GM12878 (cell line): ENCODE measurements at regions not wholly inside any gene's neighbourhood (a gene's known extent, or its start where the extent isn't known, plus 50 kb on each side); places are given as distances from the start of the nearest gene placed in this dataset.
"Not testable (repeated sequence)": the region's sequence is repeated elsewhere in the genome, so short reads cannot be mapped to it uniquely, and the experiment has no call there.

Experiments
- ATAC-seq: fragments of 200-7000 bp; cut with Tn5 transposase; 3 replicates; pipeline ENCODE4 v1.9.1; 2020; ENCODE audit warnings: mild to moderate bottlenecking, moderate library complexity
- BruUV-seq: library from RNA; stranded (reverse); fragments of 400-500 nt; replicated peaks from 2 replicates; lab custom pipeline; 2021; lab: Mats Ljungman, UMichigan
- CTCF ChIA-PET: fragments of 300-600 bp; sonication (Branson Sonifier 250); formaldehyde crosslinking; extraction: SDS; loops from one replicate; lab custom pipeline; 2021; ENCODE audit warnings: inconsistent platforms; lab: Yijun Ruan, JAX
- POLR2A ChIA-PET: fragments of 350-600 bp; formaldehyde crosslinking; extraction: SDS; loops from one replicate; lab custom pipeline; 2021; ENCODE audit warnings: inconsistent platforms; lab: Charles Lee
- RAD21 ChIA-PET: fragments of 300-600 bp; sonication (Branson Sonifier 250); formaldehyde crosslinking; loops from one replicate; lab custom pipeline; 2023; ENCODE audit warnings: antibody characterized with exemption; ENCODE audit not compliant: unreplicated experiment; lab: Charles Lee
- SMC1A ChIA-PET: fragments of 300-600 bp; sonication (Branson Sonifier 250); formaldehyde crosslinking; loops from one replicate; lab custom pipeline; 2023; ENCODE audit not compliant: unreplicated experiment, uncharacterized antibody; lab: Charles Lee
- DNase-seq: peaks from one replicate; pipeline ENCODE4 v3.0.0-alpha.2; 2011; ENCODE audit warnings: low read depth, low spot score
- FAIRE-seq: peaks from 3 replicates; lab custom pipeline; 2011; peaks lifted over from hg19 to GRCh38; lab: Jason Lieb, UNC
- H2AFZ ChIP-seq: 2 replicates; pipeline ENCODE4 v1.6.0; 2011; ENCODE audit warnings: low read depth, low read length, control low read depth; ENCODE audit not compliant: control insufficient read depth
- H3K27ac ChIP-seq: 2 replicates; pipeline ENCODE4 v1.5.1; 2011; ENCODE audit warnings: control low read depth; ENCODE audit not compliant: control insufficient read depth, insufficient read depth
- H3K27me3 ChIP-seq, 2 experiments: replicated peaks in 1 of 2; 2 replicates each; pipeline versions ENCODE4 v1.6.0 to v1.6.1; 2011; ENCODE audit warnings: low read length in 1 of 2; ENCODE audit not compliant: control insufficient read depth in 2 of 2, insufficient read depth in 2 of 2
- H3K36me3 ChIP-seq, 2 experiments: 2 replicates each; pipeline ENCODE4 v1.5.1; 2011; ENCODE audit warnings: low read length in 1 of 2; ENCODE audit not compliant: control insufficient read depth in 2 of 2, insufficient read depth in 2 of 2
- H3K4me1 ChIP-seq: 2 replicates; pipeline ENCODE4 v1.6.1; 2011; ENCODE audit warnings: mild to moderate bottlenecking, low read length, moderate library complexity, mixed read lengths; ENCODE audit not compliant: control insufficient read depth, insufficient read depth
- H3K4me2 ChIP-seq: 2 replicates; pipeline ENCODE4 v1.6.0; 2011; ENCODE audit warnings: control low read depth; ENCODE audit not compliant: control insufficient read depth, insufficient read depth
- H3K4me3 ChIP-seq: fragments of 200-600 bp; sonication (generic); 2 replicates; pipeline ENCODE4 v1.5.1; 2016
- H3K79me2 ChIP-seq: 2 replicates; pipeline ENCODE4 v1.6.0; 2011; ENCODE audit warnings: low read length; ENCODE audit not compliant: control insufficient read depth, insufficient read depth
- H3K9ac ChIP-seq: 2 replicates; pipeline ENCODE4 v1.8.0; 2011; ENCODE audit warnings: low read length, control low read depth, mixed read lengths; ENCODE audit not compliant: control insufficient read depth, insufficient read depth
- H3K9me3 ChIP-seq: replicated peaks from 3 replicates; pipeline ENCODE4 v1.5.1; 2011; ENCODE audit warnings: mild to moderate bottlenecking, low read length; ENCODE audit not compliant: control insufficient read depth, insufficient read depth
- H4K20me1 ChIP-seq: 2 replicates; pipeline ENCODE4 v1.6.0; 2011; ENCODE audit not compliant: control insufficient read depth, insufficient read depth
- CEBPB ChIP-seq, 2 experiments: fragments of 150-350 bp in 1 of 2; IDR thresholded peaks; 2 replicates each; pipeline ENCODE4 v1.6.1; 2012 to 2014; ENCODE audit warnings: low read depth in 2 of 2, low read length in 2 of 2, borderline replicate concordance in 1 of 2, inconsistent platforms in 1 of 2
- CHD4 ChIP-seq: fragments of 200-600 bp; sonication (generic); IDR thresholded peaks from 2 replicates; pipeline ENCODE4 v1.6.1; 2016; ENCODE audit warnings: mild to moderate bottlenecking
- EED ChIP-seq: sonication (generic); IDR thresholded peaks from 2 replicates; pipeline ENCODE4 v1.6.1; 2016; ENCODE audit warnings: antibody characterized with exemption, low read depth
- IKZF2 ChIP-seq, 2 experiments: fragments of 450-650 bp; IDR thresholded peaks; 2 replicates each; pipeline ENCODE4 v1.6.1; 2017; ENCODE audit warnings: mild to moderate bottlenecking in 2 of 2, moderate library complexity in 2 of 2
- NBN ChIP-seq: fragments of 450-650 bp; IDR thresholded peaks from 2 replicates; pipeline ENCODE4 v1.6.1; 2016
- POLR2AphosphoS5 ChIP-seq: IDR thresholded peaks from 2 replicates; pipeline ENCODE4 v1.6.1; 2011; ENCODE audit warnings: mild to moderate bottlenecking, low read length, inconsistent platforms
- RAD21 ChIP-seq: IDR thresholded peaks from 2 replicates; pipeline ENCODE4 v1.6.1; 2011; ENCODE audit warnings: mild to moderate bottlenecking, low read depth, low read length, moderate library complexity; ENCODE audit not compliant: insufficient read depth
- RUNX3 ChIP-seq: IDR thresholded peaks from 2 replicates; pipeline ENCODE4 v1.6.1; 2012; ENCODE audit warnings: low read length, inconsistent platforms
- ZNF217 ChIP-seq: fragments of 450-650 bp; IDR thresholded peaks from 2 replicates; pipeline ENCODE4 v1.6.1; 2017; ENCODE audit warnings: antibody characterized with exemption, mild to moderate bottlenecking
- ZSCAN29 ChIP-seq: fragments of 450-650 bp; IDR thresholded peaks from 2 replicates; pipeline ENCODE4 v1.6.1; 2017; ENCODE audit warnings: mild to moderate bottlenecking, moderate library complexity
- WGBS: methylation state at CpG from one replicate; pipeline ENCODE4 v1.1.6; 2016; ENCODE audit warnings: low lambda C conversion rate; ENCODE audit not compliant: insufficient replicate concordance, insufficient coverage; ENCODE audit errors: missing lambda C conversion rate; 5-methylcytosine and 5-hydroxymethylcytosine counted together
- in situ Hi-C: fragments of 300-500 bp; cut with MboI; formaldehyde crosslinking; loops from 9 replicates; pipeline ENCODE4 v1.14.3; 2018; ENCODE audit warnings: mixed read lengths
- intact Hi-C: fragments of 100-400 bp; cut with micrococcal nuclease; formaldehyde crosslinking; loops from one replicate; pipeline ENCODE4 v1.14.2; 2022; ENCODE audit not compliant: unreplicated experiment
- TF ChIP-seq, protein P1 (sequence below): fragments of 450-650 bp; IDR thresholded peaks from 2 replicates; pipeline ENCODE4 v1.6.1; 2016; ENCODE audit warnings: mild to moderate bottlenecking, moderate library complexity, borderline replicate concordance

DNA sequence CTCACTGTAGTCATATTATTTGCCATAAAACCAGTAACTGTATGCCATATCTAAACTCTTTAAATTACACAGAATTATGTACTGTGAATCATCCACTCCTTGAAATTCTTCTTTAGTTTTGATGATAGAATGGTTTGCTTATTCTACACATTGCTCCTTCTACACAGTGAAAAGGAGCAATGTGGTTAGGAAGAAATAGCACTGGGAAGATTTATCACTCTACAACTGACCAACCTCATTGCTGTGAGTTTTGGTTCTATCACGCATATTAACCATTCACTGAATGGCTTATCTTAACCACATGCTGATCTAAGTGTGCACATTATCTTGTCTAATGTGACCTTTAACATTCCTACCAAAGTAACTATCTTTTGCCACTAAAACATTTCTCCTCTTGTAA is 415.7 kb upstream of the NDST4 start (continued):
- TF ChIP-seq RAD21, result no peak
- no peak for TF ChIP-seq POLR2AphosphoS5
- TF ChIP-seq ZNF217, result no peak
- no peak for TF ChIP-seq CHD4

DNA sequence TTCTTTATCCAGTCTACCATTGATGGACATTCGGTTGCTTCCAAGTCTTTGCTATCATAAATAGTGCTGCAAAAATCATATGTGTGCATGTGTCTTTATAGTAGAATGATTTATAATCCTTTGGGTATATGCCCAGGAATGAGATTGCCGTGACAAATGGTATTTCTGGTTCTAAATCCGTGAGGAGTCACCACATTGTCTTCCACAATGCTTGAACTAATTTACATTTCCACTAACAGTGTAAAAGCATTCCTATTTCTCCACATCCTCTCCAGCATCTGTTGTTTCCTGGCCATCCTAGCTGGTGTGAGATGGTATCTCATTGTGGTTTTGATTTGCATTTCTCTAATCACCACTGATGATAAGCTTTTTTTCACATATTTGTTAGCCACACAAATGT is 406.1 kb upstream of the NDST4 start:
- WGBS, result 2% methylated on average over 3 of the region's 3 CpGs
- POLR2A ChIA-PET, H3K4me3 ChIP-seq, H4K20me1 ChIP-seq, H3K4me2 ChIP-seq, RAD21 ChIA-PET, in situ Hi-C loops, H3K9ac ChIP-seq, intact Hi-C loops, FAIRE-seq, H3K27me3 ChIP-seq, H3K9me3 ChIP-seq, DNase-seq, H3K27ac ChIP-seq, BruUV-seq, H3K79me2 ChIP-seq, H3K4me1 ChIP-seq, CTCF ChIA-PET, ATAC-seq, H2AFZ ChIP-seq, H3K36me3 ChIP-seq: not testable (repeated sequence)
- SMC1A ChIA-PET, result interaction anchor here (0.6 kb wide), 1 partner anchor 16 kb away, joined by 3 read pairs; no protein-coding TSS in a partner anchor

DNA sequence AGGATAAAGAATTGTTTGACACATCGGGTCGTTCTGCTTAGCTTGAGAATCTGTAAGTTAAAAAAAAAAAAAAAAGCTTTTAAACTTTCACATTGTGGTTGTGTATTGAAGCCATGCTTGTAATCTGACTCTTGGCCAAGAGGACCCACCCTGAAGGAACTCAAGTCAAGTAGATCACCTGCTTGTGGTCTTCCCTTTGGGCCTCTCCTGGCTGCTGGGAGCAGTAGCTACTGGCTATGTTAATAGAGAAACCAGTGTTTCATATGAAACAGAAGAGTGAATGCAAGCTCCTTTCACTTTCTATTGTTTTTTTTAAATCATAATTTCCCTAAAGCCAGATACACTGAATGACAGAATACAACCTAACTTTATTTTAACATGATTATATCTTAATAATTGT is 402.4 kb upstream of the NDST4 start:
- peak; percentile 95 for ATAC-seq
- ChIA-PET RAD21 (interaction anchor here (0.6 to 1.9 kb wide), 11 partner anchors 12 to 336 kb away, joined by 3 to 20 read pairs (median 4); no protein-coding TSS in a partner anchor), CTCF (interaction anchor here (0.6 to 1.7 kb wide), 6 partner anchors 9 to 336 kb away, joined by 3 to 8 read pairs (median 5); no protein-coding TSS in a partner anchor), SMC1A (interaction anchor here (0.6 to 2.2 kb wide), 15 partner anchors 10 to 837 kb away, joined by 3 to 17 read pairs (median 4); no protein-coding TSS in a partner anchor), POLR2A (interaction anchor here (0.6 to 0.7 kb wide), 2 partner anchors 18 to 243 kb away, joined by 3 read pairs; no protein-coding TSS in a partner anchor)
- H3K27me3 ChIP-seq, result no peaks in the 10 kb centered on the region
- H3K79me2 ChIP-seq, result no peaks in the 10 kb centered on the region
- H3K27ac ChIP-seq, result no peak overlapping the region
- H2AFZ ChIP-seq, result no peak overlapping the region
- intact Hi-C loops (no loop called here), in situ Hi-C loops (no loop called here)
- BruUV-seq, result no TSS peak
- peaks cover 9% of the 10 kb centered on the region; the same call in 1 of the 2 replicates for H3K4me1 ChIP-seq
- peak; percentile 32 for DNase-seq
- FAIRE-seq, result no peak
- H3K4me2 ChIP-seq, result no peak overlapping the region
- H4K20me1 ChIP-seq, result no peaks in the 10 kb centered on the region
- WGBS, result 25% methylated on average over 2 of the region's 2 CpGs
- H3K36me3 ChIP-seq, result no peaks in the 10 kb centered on the region
- no peak overlapping the region for H3K4me3 ChIP-seq
- H3K9me3 ChIP-seq, result no peaks in the 10 kb centered on the region
- H3K9ac ChIP-seq, result no peak overlapping the region
- peak; percentile 42 to 45; a peak in 2 of 4 replicates for TF ChIP-seq IKZF2 (IDR thresholded peaks at IDR 0.05)
- peak; percentile 50 for TF ChIP-seq EED
- TF ChIP-seq RUNX3, result peak; percentile 82
- TF ChIP-seq ZSCAN29, result no peak
- TF ChIP-seq CHD4, result no peak
- TF ChIP-seq, protein P1, sequence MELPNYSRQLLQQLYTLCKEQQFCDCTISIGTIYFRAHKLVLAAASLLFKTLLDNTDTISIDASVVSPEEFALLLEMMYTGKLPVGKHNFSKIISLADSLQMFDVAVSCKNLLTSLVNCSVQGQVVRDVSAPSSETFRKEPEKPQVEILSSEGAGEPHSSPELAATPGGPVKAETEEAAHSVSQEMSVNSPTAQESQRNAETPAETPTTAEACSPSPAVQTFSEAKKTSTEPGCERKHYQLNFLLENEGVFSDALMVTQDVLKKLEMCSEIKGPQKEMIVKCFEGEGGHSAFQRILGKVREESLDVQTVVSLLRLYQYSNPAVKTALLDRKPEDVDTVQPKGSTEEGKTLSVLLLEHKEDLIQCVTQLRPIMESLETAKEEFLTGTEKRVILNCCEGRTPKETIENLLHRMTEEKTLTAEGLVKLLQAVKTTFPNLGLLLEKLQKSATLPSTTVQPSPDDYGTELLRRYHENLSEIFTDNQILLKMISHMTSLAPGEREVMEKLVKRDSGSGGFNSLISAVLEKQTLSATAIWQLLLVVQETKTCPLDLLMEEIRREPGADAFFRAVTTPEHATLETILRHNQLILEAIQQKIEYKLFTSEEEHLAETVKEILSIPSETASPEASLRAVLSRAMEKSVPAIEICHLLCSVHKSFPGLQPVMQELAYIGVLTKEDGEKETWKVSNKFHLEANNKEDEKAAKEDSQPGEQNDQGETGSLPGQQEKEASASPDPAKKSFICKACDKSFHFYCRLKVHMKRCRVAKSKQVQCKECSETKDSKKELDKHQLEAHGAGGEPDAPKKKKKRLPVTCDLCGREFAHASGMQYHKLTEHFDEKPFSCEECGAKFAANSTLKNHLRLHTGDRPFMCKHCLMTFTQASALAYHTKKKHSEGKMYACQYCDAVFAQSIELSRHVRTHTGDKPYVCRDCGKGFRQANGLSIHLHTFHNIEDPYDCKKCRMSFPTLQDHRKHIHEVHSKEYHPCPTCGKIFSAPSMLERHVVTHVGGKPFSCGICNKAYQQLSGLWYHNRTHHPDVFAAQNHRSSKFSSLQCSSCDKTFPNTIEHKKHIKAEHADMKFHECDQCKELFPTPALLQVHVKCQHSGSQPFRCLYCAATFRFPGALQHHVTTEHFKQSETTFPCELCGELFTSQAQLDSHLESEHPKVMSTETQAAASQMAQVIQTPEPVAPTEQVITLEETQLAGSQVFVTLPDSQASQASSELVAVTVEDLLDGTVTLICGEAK, result peak; percentile 38; the same call in 1 of the 2 replicates
- TF ChIP-seq CEBPB (IDR thresholded peaks at IDR 0.05; ENCODE audit: borderline replicate concordance in 1 of 2, low read depth in 2 of 2, low read length in 2 of 2), result no peak
- 0 out of 2 replicates have a peak, but pooled peaks have one; percentile 21 for TF ChIP-seq NBN
